WERI-Rb-1 (cell line): ENCODE measurements at regions not wholly inside any gene's neighbourhood (a gene's known extent, or its start where the extent isn't known, plus 50 kb on each side); places are given as distances from the start of the nearest gene placed in this dataset.

Experiments used
- DNase-seq: peaks from one replicate; pipeline ENCODE4 v3.0.0-alpha.2; 2020
- H3K27ac ChIP-seq: fragments of 250-450 bp; sonication (Bioruptor Pico); 2 replicates; pipeline ENCODE4 v1.5.1; 2020; ENCODE audit warnings: mild to moderate bottlenecking, moderate library complexity
- H3K27me3 ChIP-seq: fragments of 250-450 bp; sonication (Bioruptor Pico); 2 replicates; pipeline ENCODE4 v1.5.1; 2021; ENCODE audit warnings: mild to moderate bottlenecking, low read depth, moderate library complexity; ENCODE audit not compliant: insufficient read depth, severe bottlenecking
- H3K36me3 ChIP-seq: fragments of 250-450 bp; sonication (Bioruptor Pico); 2 replicates; pipeline ENCODE4 v1.5.1; 2020; ENCODE audit warnings: mild to moderate bottlenecking, moderate library complexity
- H3K4me3 ChIP-seq: 2 replicates; pipeline ENCODE4 v1.5.1; 2011; ENCODE audit warnings: low read depth, mild to moderate bottlenecking, control low read depth, low read length
- H3K9me3 ChIP-seq: fragments of 250-450 bp; sonication (Bioruptor Pico); 2 replicates; pipeline ENCODE4 v1.5.1; 2021; ENCODE audit warnings: mild to moderate bottlenecking, moderate library complexity; ENCODE audit not compliant: severe bottlenecking
- CTCF ChIP-seq: IDR thresholded peaks from 2 replicates; pipeline ENCODE4 v1.5.1; 2011; ENCODE audit warnings: low read depth, mild to moderate bottlenecking, control low read depth, inconsistent platforms, low read length

GRCh38 chr2:139610512-139610911, 830.3 kb upstream of the NXPH2 start:
- Histone ChIP-seq H3K27ac (no peak overlapping the region), H3K9me3 (no peaks in the 10 kb centered on the region), H3K27me3 (no peaks in the 10 kb centered on the region), H3K36me3 (no peaks in the 10 kb centered on the region), H3K4me3 (no peak overlapping the region)
- TF ChIP-seq CTCF = no peak
- no peak for DNase-seq

GRCh38 chr2:139609109-139609508, 828.9 kb upstream of the NXPH2 start:
- DNase-seq = no peak
- no peak for TF ChIP-seq CTCF

GRCh38 chr2:139605668-139606067, 825.5 kb upstream of the NXPH2 start:
- Histone ChIP-seq H3K9me3 (no peaks in the 10 kb centered on the region), H3K27ac (no peak overlapping the region), H3K36me3 (no peaks in the 10 kb centered on the region), H3K27me3 (no peaks in the 10 kb centered on the region), H3K4me3 (no peak overlapping the region)
- TF ChIP-seq CTCF = no peak
- no peak for DNase-seq

More at GRCh38 chr2:139609109-139609508, 828.9 kb upstream of the NXPH2 start:
- Histone ChIP-seq H3K27ac (no peak overlapping the region), H3K4me3 (no peak overlapping the region), H3K9me3 (no peaks in the 10 kb centered on the region), H3K36me3 (no peaks in the 10 kb centered on the region), H3K27me3 (no peaks in the 10 kb centered on the region)

GRCh38 chr2:139600166-139600565, 820.0 kb upstream of the NXPH2 start:
- no peaks in the 10 kb centered on the region for H3K9me3 ChIP-seq
- DNase-seq = no peak
- H3K27ac ChIP-seq = no peak overlapping the region
- no peak overlapping the region for H3K4me3 ChIP-seq
- TF ChIP-seq CTCF = no peak
- H3K27me3 ChIP-seq = no peaks in the 10 kb centered on the region
- H3K36me3 ChIP-seq = no peaks in the 10 kb centered on the region

- Histone ChIP-seq H3K27ac (no peak overlapping the region), H3K27me3 (no peaks in the 10 kb centered on the region), H3K36me3 (no peaks in the 10 kb centered on the region), H3K4me3 (no peak overlapping the region), H3K9me3 (no peaks in the 10 kb centered on the region)
- DNase-seq = no peak
- no peak for TF ChIP-seq CTCF
Observed at GRCh38 chr2:139585101-139585500, 804.9 kb upstream of the NXPH2 start.

- no peak overlapping the region for H3K4me3 ChIP-seq
- no peak for TF ChIP-seq CTCF
- no peaks in the 10 kb centered on the region for H3K27me3 ChIP-seq
- DNase-seq = no peak
- H3K27ac ChIP-seq = no peak overlapping the region
- H3K36me3 ChIP-seq = no peaks in the 10 kb centered on the region
- H3K9me3 ChIP-seq = no peaks in the 10 kb centered on the region
Observed at GRCh38 chr2:139574371-139574770, 794.2 kb upstream of the NXPH2 start.
